ENCODE measurements at regions not wholly inside any gene's neighbourhood (a gene's known extent, or its start where the extent isn't known, plus 50 kb on each side); places are given as distances from the start of the nearest gene placed in this dataset.

- H3K4me2 ChIP-seq (ENCODE audit: insufficient read depth in 1 of 2, low read depth in 2 of 2, low read length in 2 of 2), result no peak overlapping the region
- no peak overlapping the region for H3K27ac ChIP-seq (ENCODE audit: low read depth, low read length)
- H2BK5ac ChIP-seq (ENCODE audit: low read depth, low read length), result no peak overlapping the region
- H3K4me3 ChIP-seq (ENCODE audit: extremely low read depth in 1 of 4, insufficient read depth in 2 of 4, low read depth in 3 of 4, low read length in 4 of 4), result no peak overlapping the region
- no peaks in the 10 kb centered on the region for H3K79me2 ChIP-seq (ENCODE audit: control insufficient read depth in 1 of 2, insufficient read depth in 2 of 2, low read length in 2 of 2)
- H2AK5ac ChIP-seq (ENCODE audit: low read depth, low read length), result no peak overlapping the region
- no peaks in the 10 kb centered on the region for H3K36me3 ChIP-seq (ENCODE audit: control insufficient read depth in 2 of 4, insufficient read depth in 4 of 4, low read length in 3 of 4)
- no peak overlapping the region for H3K18ac ChIP-seq (ENCODE audit: extremely low read depth, low read length)
- H2BK20ac ChIP-seq (ENCODE audit: low read length), result no peak overlapping the region
- no peak overlapping the region for H3K4ac ChIP-seq (replicated peaks; ENCODE audit: insufficient read length, low read depth, low read length)
- no peak overlapping the region for H4K5ac ChIP-seq (ENCODE audit: insufficient read length, low read depth, low read length)
- TF ChIP-seq CHD1 (IDR thresholded peaks at IDR 0.05; ENCODE audit: low read depth, low read length) (no peak), RFX5 (IDR thresholded peaks at IDR 0.05; ENCODE audit: borderline replicate concordance, low read depth, low read length) (no peak), POLR2AphosphoS5 (IDR thresholded peaks at IDR 0.05; ENCODE audit: low read depth, low read length) (no peak), SUZ12 (IDR thresholded peaks at IDR 0.05; ENCODE audit: low read length) (no peak)
- no peaks in the 10 kb centered on the region for H3K27me3 ChIP-seq (replicated peaks in 1 of 4; ENCODE audit: control insufficient read depth in 3 of 4, extremely low read depth in 1 of 4, insufficient read depth in 3 of 4, low read length in 3 of 4)
- no peaks in the 10 kb centered on the region for H3K79me1 ChIP-seq (ENCODE audit: low read depth, low read length)
- H2BK15ac ChIP-seq (ENCODE audit: low read length), result no peak overlapping the region
- H4K20me1 ChIP-seq (replicated peaks in 1 of 2; ENCODE audit: control insufficient read depth in 1 of 2, insufficient read depth in 2 of 2, low read length in 2 of 2), result no peaks in the 10 kb centered on the region
- no peak overlapping the region for H2BK12ac ChIP-seq (ENCODE audit: low read depth, low read length)
- H2AFZ ChIP-seq (ENCODE audit: low read length), result peak overlapping the region; percentile 81; the same call in 1 of the 2 replicates
- ChIA-PET POLR2A (ENCODE audit: partially characterized antibody) (no interaction called here), CTCF (ENCODE audit: partially characterized antibody) (interaction anchor here (0.7 to 1.1 kb wide), 2 partner anchors 18 to 119 kb away, joined by 3 read pairs; no protein-coding TSS in a partner anchor)
- H2BK120ac ChIP-seq (replicated peaks; ENCODE audit: low read depth, low read length), result no peak overlapping the region
- no peaks in the 10 kb centered on the region for H3K23me2 ChIP-seq (ENCODE audit: low read depth, low read length)
- H4K8ac ChIP-seq (ENCODE audit: extremely low read depth, insufficient read depth, low read length), result no peak overlapping the region
- FAIRE-seq (no peak), DNase-seq (ENCODE audit: low read depth in 1 of 2, low spot score in 2 of 2) (no peak)
- no peak overlapping the region for H4K91ac ChIP-seq (replicated peaks; ENCODE audit: insufficient read length, low read length)
- no peak overlapping the region for H3K9ac ChIP-seq (replicated peaks in 1 of 4; ENCODE audit: extremely low read depth in 1 of 4, low read depth in 3 of 4, low read length in 3 of 4)
- H3K4me1 ChIP-seq (replicated peaks in 1 of 4; ENCODE audit: control insufficient read depth in 3 of 4, insufficient read depth in 4 of 4, low read length in 3 of 4), result peaks cover 0 to 2% (median 1%) of the 10 kb centered on the region in 4 experiments; a peak in 3 of 7 replicates
- 81% methylated on average over 1 of the region's 1 CpG; no CpG with 5 or more reads in 1 of the 2 experiments for WGBS, 2 experiments (ENCODE audit: extremely low coverage in 1 of 2, insufficient coverage in 1 of 2, insufficient read length in 1 of 2, insufficient replicate concordance in 2 of 2, low coverage in 1 of 2, low lambda C conversion rate in 2 of 2, missing lambda C conversion rate in 1 of 2)
- H3K23ac ChIP-seq (ENCODE audit: insufficient read length), result no peak overlapping the region
- no peak overlapping the region for H3K56ac ChIP-seq (replicated peaks; ENCODE audit: insufficient read length, low read depth, low read length)
- H3K14ac ChIP-seq (ENCODE audit: insufficient read length), result no peak overlapping the region
- H3K9me3 ChIP-seq (ENCODE audit: insufficient read depth in 2 of 2, low read depth in 1 of 2, low read length in 1 of 2), result no peaks in the 10 kb centered on the region
These were observed 278.0 kb downstream of the CETN3 start for GRCh38 chr5:90131383-90132133.
